Hematopoietic multipotent progenitor cell treated with erythropoietin and hydrocortisone succinate and interleukin-3 and kit ligand, for 8 days (in vitro differentiated cells): ENCODE measurements at regions not wholly inside any gene's neighbourhood (a gene's known extent, or its start where the extent isn't known, plus 50 kb on each side); places are given as distances from the start of the nearest gene placed in this dataset.

Experiments
- DNase-seq: peaks from one replicate; pipeline ENCODE4 v3.0.0-alpha.2; 2015

- no peak for DNase-seq
Measured at GRCh38 chr6:10028222-10028621, 386.7 kb downstream of the TFAP2A start.

GRCh38 chr6:10019851-10020250, 395.0 kb downstream of the TFAP2A start:
- no peak for DNase-seq

GRCh38 chr6:10014557-10014956, 400.3 kb downstream of the TFAP2A start:
- no peak for DNase-seq

- DNase-seq = no peak
Measured at GRCh38 chr6:10000551-10000950, 414.3 kb downstream of the TFAP2A start.

- no peak for DNase-seq
Measured at GRCh38 chr6:9999796-10000195, 415.1 kb downstream of the TFAP2A start.

- DNase-seq = no peak
Measured at GRCh38 chr6:9986273-9986672, 428.6 kb downstream of the TFAP2A start.

- DNase-seq = no peak
Measured at GRCh38 chr6:9985481-9985880, 429.4 kb downstream of the TFAP2A start.

GRCh38 chr6:9984607-9985006, 430.3 kb downstream of the TFAP2A start:
- no peak for DNase-seq

GRCh38 chr6:9983168-9983567, 431.7 kb downstream of the TFAP2A start:
- no peak for DNase-seq

GRCh38 chr6:9982215-9982614, 432.7 kb downstream of the TFAP2A start:
- no peak for DNase-seq

GRCh38 chr6:9979996-9980395, 434.9 kb downstream of the TFAP2A start:
- DNase-seq = no peak

GRCh38 chr6:9978480-9978879, 436.4 kb downstream of the TFAP2A start:
- DNase-seq = no peak

- DNase-seq = no peak
Measured at GRCh38 chr6:9977411-9977810, 437.5 kb downstream of the TFAP2A start.

GRCh38 chr6:9961646-9962045, 453.2 kb downstream of the TFAP2A start:
- no peak for DNase-seq

GRCh38 chr6:9957215-9957759, 457.6 kb downstream of the TFAP2A start:
- no peak for DNase-seq

GRCh38 chr6:9948678-9949077, 466.2 kb downstream of the TFAP2A start:
- no peak for DNase-seq

- DNase-seq = no peak
Measured at GRCh38 chr6:9943986-9944385, 470.9 kb downstream of the TFAP2A start.

- DNase-seq = no peak
Measured at GRCh38 chr6:9943026-9943425, 471.8 kb downstream of the TFAP2A start.

GRCh38 chr6:9942131-9942530, 472.7 kb downstream of the TFAP2A start:
- no peak for DNase-seq

- no peak for DNase-seq
Measured at GRCh38 chr6:9938801-9939200, 476.1 kb downstream of the TFAP2A start.

GRCh38 chr6:9937031-9937763, 477.7 kb downstream of the TFAP2A start:
- no peak for DNase-seq

- no peak for DNase-seq
Measured at GRCh38 chr6:9936551-9936950, 478.3 kb downstream of the TFAP2A start.

- DNase-seq = no peak
Measured at GRCh38 chr6:9933677-9934076, 481.2 kb downstream of the TFAP2A start.

GRCh38 chr6:9927275-9927674, 487.6 kb downstream of the TFAP2A start:
- no peak for DNase-seq

- no peak for DNase-seq
Measured at GRCh38 chr6:9924971-9925370, 489.9 kb downstream of the TFAP2A start.
